ENCODE measurements at regions not wholly inside any gene's neighbourhood (a gene's known extent, or its start where the extent isn't known, plus 50 kb on each side); places are given as distances from the start of the nearest gene placed in this dataset.

GRCh38 chr9:24731754-24732153, 186.1 kb upstream of the IZUMO3 start:
- intact Hi-C loops (cut with micrococcal nuclease): no loop called here
- ChIA-PET POLR2A (interaction anchor here (0.7 kb wide), 1 partner anchor 270 kb away, joined by 3 read pairs; no protein-coding TSS in a partner anchor), CTCF (no interaction called here)
- no peak overlapping the region for H3K4me3 Mint-ChIP-seq
- peaks cover 11% of the 10 kb centered on the region for H3K9me3 Mint-ChIP-seq
- TF ChIP-seq CTCF (IDR thresholded peaks at IDR 0.05): no peak
- no peaks in the 10 kb centered on the region for H3K4me1 Mint-ChIP-seq (ENCODE audit: low read depth)
- H3K36me3 Mint-ChIP-seq (ENCODE audit: low read depth): no peaks in the 10 kb centered on the region
- ATAC-seq: no peak
- no peak for DNase-seq
- no peaks in the 10 kb centered on the region for H3K27me3 Mint-ChIP-seq
- H3K27ac Mint-ChIP-seq: no peak overlapping the region

GRCh38 chr9:24721621-24722020, 175.9 kb upstream of the IZUMO3 start:
- ChIA-PET CTCF (no interaction called here), POLR2A (no interaction called here)
- H3K9me3 Mint-ChIP-seq: peaks cover 16% of the 10 kb centered on the region
- H3K4me1 Mint-ChIP-seq (ENCODE audit: low read depth): no peaks in the 10 kb centered on the region
- intact Hi-C loops (cut with micrococcal nuclease): no loop called here
- no peak for TF ChIP-seq CTCF (IDR thresholded peaks at IDR 0.05)
- no peak for DNase-seq
- ATAC-seq: no peak
- no peak overlapping the region for H3K27ac Mint-ChIP-seq
- H3K36me3 Mint-ChIP-seq (ENCODE audit: low read depth): no peaks in the 10 kb centered on the region
- H3K27me3 Mint-ChIP-seq: no peaks in the 10 kb centered on the region
- no peak overlapping the region for H3K4me3 Mint-ChIP-seq

- no peak for DNase-seq
- no peak overlapping the region for H3K27ac Mint-ChIP-seq
- H3K36me3 Mint-ChIP-seq (ENCODE audit: low read depth): no peaks in the 10 kb centered on the region
- TF ChIP-seq CTCF (IDR thresholded peaks at IDR 0.05): no peak
- no peak overlapping the region for H3K4me3 Mint-ChIP-seq
- H3K4me1 Mint-ChIP-seq (ENCODE audit: low read depth): no peaks in the 10 kb centered on the region
- H3K27me3 Mint-ChIP-seq: no peaks in the 10 kb centered on the region
- intact Hi-C loops (cut with micrococcal nuclease): no loop called here
- CTCF ChIA-PET: no interaction called here
- no peak for ATAC-seq
- H3K9me3 Mint-ChIP-seq: peaks cover 10% of the 10 kb centered on the region
- POLR2A ChIA-PET: no interaction called here
Measured at GRCh38 chr9:24712206-24712605, 166.5 kb upstream of the IZUMO3 start.

DNA sequence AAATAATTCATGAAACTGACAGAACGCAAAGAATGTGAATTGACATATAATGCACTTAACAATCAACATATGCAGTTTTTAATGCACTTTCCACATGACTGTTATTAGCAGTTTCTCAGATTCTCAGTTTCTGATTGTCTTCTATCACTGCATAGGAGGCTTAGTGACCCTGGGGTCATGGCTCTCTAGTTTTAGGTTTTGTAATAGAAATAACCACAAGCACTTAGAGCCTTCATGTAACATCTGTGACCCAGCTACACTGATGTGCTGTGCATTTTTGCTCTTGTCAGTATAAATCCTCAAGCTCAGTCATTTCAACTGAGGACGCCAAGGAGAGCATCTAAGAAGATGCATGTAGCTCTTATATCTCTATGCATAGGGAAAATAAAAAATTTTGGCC, 163.1 kb upstream of the IZUMO3 start:
- CTCF ChIA-PET: no interaction called here
- peaks cover 16% of the 10 kb centered on the region for H3K9me3 Mint-ChIP-seq
- H3K4me1 Mint-ChIP-seq (ENCODE audit: low read depth): no peaks in the 10 kb centered on the region
- no peak for TF ChIP-seq CTCF (IDR thresholded peaks at IDR 0.05)
- ATAC-seq: no peak
- H3K27me3 Mint-ChIP-seq: no peaks in the 10 kb centered on the region
- H3K27ac Mint-ChIP-seq: no peak overlapping the region
- no peak overlapping the region for H3K4me3 Mint-ChIP-seq
- POLR2A ChIA-PET: no interaction called here
- intact Hi-C loops (cut with micrococcal nuclease): no loop called here
- no peak for DNase-seq
- H3K36me3 Mint-ChIP-seq (ENCODE audit: low read depth): no peaks in the 10 kb centered on the region

GRCh38 chr9:24698881-24699518, 153.3 kb upstream of the IZUMO3 start:
- no peak overlapping the region for H3K4me3 Mint-ChIP-seq
- ChIA-PET POLR2A (no interaction called here), CTCF (no interaction called here)
- no peaks in the 10 kb centered on the region for H3K27me3 Mint-ChIP-seq
- no peaks in the 10 kb centered on the region for H3K4me1 Mint-ChIP-seq (ENCODE audit: low read depth)
- H3K9me3 Mint-ChIP-seq: peaks cover 28% of the 10 kb centered on the region
- intact Hi-C loops (cut with micrococcal nuclease): no loop called here
- no peak for ATAC-seq
- no peaks in the 10 kb centered on the region for H3K36me3 Mint-ChIP-seq (ENCODE audit: low read depth)
- DNase-seq: no peak
- no peak for TF ChIP-seq CTCF (IDR thresholded peaks at IDR 0.05)
- no peak overlapping the region for H3K27ac Mint-ChIP-seq

All from activated CD8-positive, alpha-beta T cell treated with anti-CD3 and anti-CD28 coated beads for 36 hours (primary cell).